H1 (cell line): ENCODE measurements at regions not wholly inside any gene's neighbourhood (a gene's known extent, or its start where the extent isn't known, plus 50 kb on each side); places are given as distances from the start of the nearest gene placed in this dataset.

Experiments used
- RNF2 ChIP-seq: fragments of 200-900, 300-1000 bp; sonication (generic); IDR thresholded peaks from 2 replicates; pipeline ENCODE4 v1.7.1; 2016; ENCODE audit warnings: borderline replicate concordance, low read depth, mild to moderate bottlenecking, antibody characterized with exemption, low read length; ENCODE audit not compliant: poor library complexity, severe bottlenecking; ENCODE audit errors: missing control alignments
- TEAD4 ChIP-seq: IDR thresholded peaks from 2 replicates; pipeline ENCODE4 v1.6.1; 2012; ENCODE audit warnings: low read depth, low read length, inconsistent platforms, mixed read lengths

DNA sequence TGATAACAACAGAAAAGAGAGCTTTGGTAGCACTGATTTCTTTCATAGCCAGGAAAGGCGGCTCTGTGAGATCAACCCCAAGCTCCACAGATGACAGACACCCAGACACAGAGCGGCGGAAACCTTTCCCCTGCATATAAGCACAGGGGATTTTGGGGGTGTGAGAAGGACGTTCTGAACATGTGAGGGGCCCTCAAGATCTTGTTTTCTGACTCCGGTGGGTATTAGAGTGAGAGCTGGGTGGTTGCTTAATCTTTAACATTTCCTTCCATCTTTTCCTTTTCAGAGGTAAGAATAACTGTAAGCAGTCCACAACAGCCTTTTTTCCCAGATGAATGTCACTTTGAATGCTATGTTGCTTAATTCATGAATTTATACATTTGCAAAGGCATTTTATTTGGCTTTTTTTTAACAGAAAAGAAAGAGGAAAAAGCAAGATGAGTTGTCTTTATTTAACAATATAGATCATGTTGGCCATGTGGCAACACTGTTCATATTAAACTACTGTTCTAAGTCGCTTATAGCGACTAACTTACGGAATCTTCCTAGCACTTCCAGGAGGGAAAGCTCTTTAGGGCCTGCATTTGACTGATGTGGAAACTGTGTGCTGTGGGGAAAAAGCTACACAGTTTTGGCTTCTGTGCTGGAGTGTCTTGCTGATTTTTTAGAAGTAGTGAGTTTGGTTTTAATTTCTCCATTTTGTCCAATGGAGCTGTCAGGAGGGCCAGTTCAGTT, 80.5 kb upstream of the NAA20 start (continued):
- TF ChIP-seq RNF2 (no peak), TEAD4 (no peak)
- TF ChIP-seq, all 59 proteins: peak for 0
